ENCODE measurements at regions not wholly inside any gene's neighbourhood (a gene's known extent, or its start where the extent isn't known, plus 50 kb on each side); places are given as distances from the start of the nearest gene placed in this dataset.
"Not testable (repeated sequence)": the region's sequence is repeated elsewhere in the genome, so short reads cannot be mapped to it uniquely, and the experiment has no call there.

- no peaks in the 10 kb centered on the region for H3K27me3 ChIP-seq (ENCODE audit: insufficient read depth, low read length, poor library complexity, severe bottlenecking)
- H3K4me3 ChIP-seq (ENCODE audit: low read length, poor library complexity, severe bottlenecking): no peak overlapping the region
- no peak overlapping the region for H2AFZ ChIP-seq (ENCODE audit: low read length)
- no peaks in the 10 kb centered on the region for H3K4me1 ChIP-seq (ENCODE audit: insufficient read depth, low read length, poor library complexity, severe bottlenecking)
- no peaks in the 10 kb centered on the region for H3K9me2 ChIP-seq (replicated peaks; ENCODE audit: low read depth, low read length)
- H3K79me2 ChIP-seq (ENCODE audit: insufficient read depth, low read length): no peaks in the 10 kb centered on the region
- H3K4me2 ChIP-seq (ENCODE audit: low read depth, low read length, poor library complexity, severe bottlenecking): no peak overlapping the region
- no peaks in the 10 kb centered on the region for H3K9me3 ChIP-seq (ENCODE audit: insufficient read depth, low read depth, low read length)
- no peaks in the 10 kb centered on the region for H4K20me1 ChIP-seq (ENCODE audit: insufficient read depth, low read length, poor library complexity, severe bottlenecking)
- TF ChIP-seq CTCF (conservative IDR thresholded peaks at IDR 0.05; ENCODE audit: low read length) (no peak), EZH2phosphoT487 (IDR thresholded peaks at IDR 0.05; ENCODE audit: borderline replicate concordance) (no peak)
- no peaks in the 10 kb centered on the region for H3F3A ChIP-seq (ENCODE audit: low read depth)
- H3K36me3 ChIP-seq (ENCODE audit: insufficient read depth, low read length): no peaks in the 10 kb centered on the region
- no peak overlapping the region for H3K9ac ChIP-seq (ENCODE audit: low read depth, low read length, poor library complexity, severe bottlenecking)
Measured at GRCh38 chr4:173998471-173999144, 284.9 kb downstream of the FBXO8 start.

- not testable (repeated sequence) for H3K9ac ChIP-seq (ENCODE audit: low read depth, low read length, poor library complexity, severe bottlenecking); H3K36me3 ChIP-seq (ENCODE audit: insufficient read depth, low read length); H3K27me3 ChIP-seq (ENCODE audit: insufficient read depth, low read length, poor library complexity, severe bottlenecking); H2AFZ ChIP-seq (ENCODE audit: low read length); H3K4me1 ChIP-seq (ENCODE audit: insufficient read depth, low read length, poor library complexity, severe bottlenecking); H3K79me2 ChIP-seq (ENCODE audit: insufficient read depth, low read length); H3K9me3 ChIP-seq (ENCODE audit: insufficient read depth, low read depth, low read length); H3K4me3 ChIP-seq (ENCODE audit: low read length, poor library complexity, severe bottlenecking); H3F3A ChIP-seq (ENCODE audit: low read depth); H3K4me2 ChIP-seq (ENCODE audit: low read depth, low read length, poor library complexity, severe bottlenecking); H3K9me2 ChIP-seq (replicated peaks; ENCODE audit: low read depth, low read length); H4K20me1 ChIP-seq (ENCODE audit: insufficient read depth, low read length, poor library complexity, severe bottlenecking)
Measured at GRCh38 chr4:173995779-173996178, 287.7 kb downstream of the FBXO8 start.

- no peaks in the 10 kb centered on the region for H3K27me3 ChIP-seq (ENCODE audit: insufficient read depth, low read length, poor library complexity, severe bottlenecking)
- H3K79me2 ChIP-seq (ENCODE audit: insufficient read depth, low read length): no peaks in the 10 kb centered on the region
- H4K20me1 ChIP-seq (ENCODE audit: insufficient read depth, low read length, poor library complexity, severe bottlenecking): no peaks in the 10 kb centered on the region
- no peaks in the 10 kb centered on the region for H3K9me2 ChIP-seq (replicated peaks; ENCODE audit: low read depth, low read length)
- H3F3A ChIP-seq (ENCODE audit: low read depth): no peaks in the 10 kb centered on the region
- no peak overlapping the region for H2AFZ ChIP-seq (ENCODE audit: low read length)
- H3K36me3 ChIP-seq (ENCODE audit: insufficient read depth, low read length): no peaks in the 10 kb centered on the region
- H3K4me1 ChIP-seq (ENCODE audit: insufficient read depth, low read length, poor library complexity, severe bottlenecking): no peaks in the 10 kb centered on the region
- H3K9me3 ChIP-seq (ENCODE audit: insufficient read depth, low read depth, low read length): no peaks in the 10 kb centered on the region
- TF ChIP-seq EZH2phosphoT487 (IDR thresholded peaks at IDR 0.05; ENCODE audit: borderline replicate concordance): no peak
- TF ChIP-seq CTCF (conservative IDR thresholded peaks at IDR 0.05; ENCODE audit: low read length): no peak
- H3K9ac ChIP-seq (ENCODE audit: low read depth, low read length, poor library complexity, severe bottlenecking): no peak overlapping the region
- H3K4me3 ChIP-seq (ENCODE audit: low read length, poor library complexity, severe bottlenecking): no peak overlapping the region
- no peak overlapping the region for H3K4me2 ChIP-seq (ENCODE audit: low read depth, low read length, poor library complexity, severe bottlenecking)
Measured at GRCh38 chr4:173991814-173992213, 291.7 kb downstream of the FBXO8 start.

- H3K9ac ChIP-seq (ENCODE audit: low read depth, low read length, poor library complexity, severe bottlenecking): no peak overlapping the region
Measured at GRCh38 chr4:173991316-173991715, 292.2 kb downstream of the FBXO8 start.

More at GRCh38 chr4:173991316-173991715, 292.2 kb downstream of the FBXO8 start:
- no peaks in the 10 kb centered on the region for H3K4me1 ChIP-seq (ENCODE audit: insufficient read depth, low read length, poor library complexity, severe bottlenecking)
- no peaks in the 10 kb centered on the region for H3K79me2 ChIP-seq (ENCODE audit: insufficient read depth, low read length)
- H3F3A ChIP-seq (ENCODE audit: low read depth): no peaks in the 10 kb centered on the region
- no peaks in the 10 kb centered on the region for H3K36me3 ChIP-seq (ENCODE audit: insufficient read depth, low read length)
- H3K4me2 ChIP-seq (ENCODE audit: low read depth, low read length, poor library complexity, severe bottlenecking): no peak overlapping the region
- no peak overlapping the region for H3K4me3 ChIP-seq (ENCODE audit: low read length, poor library complexity, severe bottlenecking)
- TF ChIP-seq CTCF (conservative IDR thresholded peaks at IDR 0.05; ENCODE audit: low read length) (no peak), EZH2phosphoT487 (IDR thresholded peaks at IDR 0.05; ENCODE audit: borderline replicate concordance) (no peak)
- no peaks in the 10 kb centered on the region for H3K27me3 ChIP-seq (ENCODE audit: insufficient read depth, low read length, poor library complexity, severe bottlenecking)
- no peak overlapping the region for H2AFZ ChIP-seq (ENCODE audit: low read length)
- H3K9me2 ChIP-seq (replicated peaks; ENCODE audit: low read depth, low read length): no peaks in the 10 kb centered on the region
- H3K9me3 ChIP-seq (ENCODE audit: insufficient read depth, low read depth, low read length): no peaks in the 10 kb centered on the region
- H4K20me1 ChIP-seq (ENCODE audit: insufficient read depth, low read length, poor library complexity, severe bottlenecking): no peaks in the 10 kb centered on the region

Measured in Loucy (cell line).